ENCODE measurements at regions not wholly inside any gene's neighbourhood (a gene's known extent, or its start where the extent isn't known, plus 50 kb on each side); places are given as distances from the start of the nearest gene placed in this dataset.

DNA sequence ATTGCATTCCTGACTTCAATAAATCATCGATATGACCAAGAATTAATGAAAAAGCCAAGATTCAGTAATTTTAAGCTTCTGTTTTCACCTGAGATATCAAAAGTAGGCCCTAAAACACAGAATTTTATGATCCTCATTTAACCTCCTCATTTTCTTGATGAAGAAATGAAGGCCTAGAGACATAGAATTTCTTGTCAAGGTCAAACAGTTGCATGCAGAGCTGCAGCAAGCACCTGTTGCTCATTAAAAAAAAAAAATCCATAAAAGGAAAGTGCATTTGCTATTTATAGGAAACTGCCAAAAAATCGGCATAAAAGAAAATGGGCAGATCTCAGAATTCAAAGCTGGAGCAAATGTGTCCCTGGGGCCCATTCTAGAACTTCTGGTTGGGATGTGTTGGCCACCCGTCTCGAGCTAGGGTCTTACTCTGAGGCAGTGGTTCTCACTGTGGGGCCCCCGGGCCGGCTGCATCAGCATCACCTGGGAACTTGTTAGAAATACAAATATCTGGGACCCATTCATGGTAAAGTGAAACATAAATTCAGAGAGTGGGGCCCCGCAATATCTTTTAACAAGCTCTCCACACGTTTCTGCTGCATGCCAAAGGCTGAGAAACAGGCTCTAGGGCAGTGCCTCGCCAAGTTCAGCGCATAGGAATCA is 224.7 kb upstream of the UBL3 start:
- no peak for TF ChIP-seq EZH2 (IDR thresholded peaks at IDR 0.05; ENCODE audit: insufficient read depth, poor library complexity, severe bottlenecking)
- no peak for TF ChIP-seq EZH2phosphoT487 (IDR thresholded peaks at IDR 0.05; ENCODE audit: insufficient read depth, low read depth)
